Spleen (tissue), 11 donors: ENCODE measurements at regions not wholly inside any gene's neighbourhood (a gene's known extent, or its start where the extent isn't known, plus 50 kb on each side); places are given as distances from the start of the nearest gene placed in this dataset.

ENCODE experiments used
- DNase-seq: peaks from one replicate; pipeline ENCODE4 v3.0.0-alpha.2; 2020
- H3K27ac ChIP-seq, 8 donors: fragments of 200-600 bp; sonication (generic) in 7 of 8; 1 replicate in 4 of 8; 2 replicates in 4 of 8; pipeline versions ENCODE4 v1.5.0 to v1.8.0; 2016 to 2021; ENCODE audit warnings: inconsistent platforms in 4 of 8, mild to moderate bottlenecking in 4 of 8, moderate library complexity in 1 of 8
- H3K27me3 ChIP-seq, 7 donors: fragments of 200-600 bp; sonication (generic) in 6 of 7; replicated peaks in 1 of 7; 1 replicate in 4 of 7; 2 replicates in 3 of 7; pipeline versions ENCODE4 v1.5.0 to v1.8.0; 2016 to 2021; ENCODE audit warnings: inconsistent platforms in 3 of 7, mild to moderate bottlenecking in 1 of 7
- H3K36me3 ChIP-seq, 6 donors: fragments of 200-600 bp; sonication (generic) in 5 of 6; 1 replicate in 4 of 6; 2 replicates in 2 of 6; pipeline versions ENCODE4 v1.5.0 to v1.8.0; 2016 to 2021; ENCODE audit warnings: inconsistent platforms in 2 of 6
- H3K4me1 ChIP-seq, 6 donors: fragments of 200-600 bp; sonication (generic) in 5 of 6; 1 replicate in 3 of 6; 2 replicates in 3 of 6; pipeline versions ENCODE4 v1.5.0 to v1.8.0; 2016 to 2021; ENCODE audit warnings: inconsistent platforms in 3 of 6
- H3K4me3 ChIP-seq, 8 donors: fragments of 200-600 bp; sonication (generic) in 7 of 8; 1 replicate in 4 of 8; 2 replicates in 4 of 8; pipeline versions ENCODE4 v1.5.0 to v1.8.0; 2016 to 2021; ENCODE audit warnings: inconsistent platforms in 4 of 8, mild to moderate bottlenecking in 4 of 8, moderate library complexity in 2 of 8
- H3K9me3 ChIP-seq, 8 donors: fragments of 200-600 bp; sonication (generic) in 7 of 8; 1 replicate in 4 of 8; 2 replicates in 4 of 8; pipeline versions ENCODE4 v1.5.0 to v1.8.0; 2016 to 2021; ENCODE audit warnings: inconsistent platforms in 4 of 8
- CTCF ChIP-seq, 11 experiments: fragments of 200-600 bp in 7 of 11; fragments of 450-650 bp in 4 of 11; sonication (generic) in 4 of 11; IDR thresholded peaks in 8 of 11; conservative IDR thresholded peaks in 3 of 11; 1 replicate in 7 of 11; 2 replicates in 4 of 11; pipeline versions ENCODE4 v1.4.0 to v1.8.0; 2016 to 2021; ENCODE audit warnings: antibody characterized with exemption in 11 of 11, inconsistent platforms in 4 of 11, mild to moderate bottlenecking in 1 of 11
- POLR2A ChIP-seq, 3 donors: fragments of 450-650 bp; IDR thresholded peaks; one replicate each; pipeline ENCODE4 v1.5.1; 2017; ENCODE audit warnings: antibody characterized with exemption in 3 of 3, mild to moderate bottlenecking in 1 of 3
- POLR2AphosphoS5 ChIP-seq, 3 donors: sonication (generic); formaldehyde crosslinking; IDR thresholded peaks; one replicate each; pipeline ENCODE4 v1.5.1; 2017; ENCODE audit warnings: antibody characterized with exemption in 3 of 3
- WGBS, 5 donors: extraction: QIAGEN DNeasy Blood & Tissue Kit in 3 of 5; methylation state at CpG; one replicate each; pipeline versions ENCODE4 v1.1.5 to v1.1.7; 2013 to 2018; 5-methylcytosine and 5-hydroxymethylcytosine counted together
- intact Hi-C: fragments of 100-400 bp; cut with DNase I; formaldehyde crosslinking; loops from one replicate; pipeline ENCODE4 v1.15.0; 2023; ENCODE audit warnings: low total_unique reads
- donor health status: healthy with polysubstance abuse.
- donor health status: DM: no; HTN: no; CAD: no; lungs with moderate emphysema.
- donor health status: DM: no; HTN: no; CAD: no.
- donor health status: Bipolar disorder and iron deficiency.
- donor health status: healthy.
- donor health status: DM: no; HTN: no; CAD: no.
- donor health status: DM: yes; HTN: yes; CAD: no.

- no peaks in the 10 kb centered on the region for H3K27me3 ChIP-seq
- no peak for DNase-seq
- H3K4me1 ChIP-seq = no peaks in the 10 kb centered on the region
- intact Hi-C loops = no loop called here
- no peak overlapping the region for H3K27ac ChIP-seq
- H3K9me3 ChIP-seq = peaks cover 0 to 8% (median 0%) of the 10 kb centered on the region in 8 donors
- no peaks in the 10 kb centered on the region for H3K36me3 ChIP-seq
- H3K4me3 ChIP-seq = no peak overlapping the region
- WGBS, 5 donors = 55 to 91% (median 66%) methylated on average over 1 of the region's 1 CpG
- TF ChIP-seq CTCF (IDR thresholded peaks at IDR 0.05 in 8 of 11, conservative IDR thresholded peaks at IDR 0.05 in 3 of 11) (no peak), POLR2AphosphoS5 (IDR thresholded peaks at IDR 0.05) (no peak), POLR2A (IDR thresholded peaks at IDR 0.05) (no peak)
Measured at GRCh38 chr6:68307301-68307700, 327.8 kb upstream of the ADGRB3 start.

GRCh38 chr6:68296126-68296525 is 339.0 kb upstream of the ADGRB3 start:
- no peaks in the 10 kb centered on the region for H3K4me1 ChIP-seq
- no peaks in the 10 kb centered on the region for H3K36me3 ChIP-seq
- intact Hi-C loops = no loop called here
- TF ChIP-seq POLR2A (IDR thresholded peaks at IDR 0.05) (no peak), CTCF (IDR thresholded peaks at IDR 0.05 in 8 of 11, conservative IDR thresholded peaks at IDR 0.05 in 3 of 11) (no peak), POLR2AphosphoS5 (IDR thresholded peaks at IDR 0.05) (no peak)
- H3K27me3 ChIP-seq = no peaks in the 10 kb centered on the region
- no peak for DNase-seq
- peaks cover 0 to 58% (median 26%) of the 10 kb centered on the region in 8 donors for H3K9me3 ChIP-seq
- no peak overlapping the region for H3K4me3 ChIP-seq
- no peak overlapping the region for H3K27ac ChIP-seq

GRCh38 chr6:68282646-68283045 is 352.4 kb upstream of the ADGRB3 start:
- intact Hi-C loops = no loop called here
- H3K4me1 ChIP-seq = no peaks in the 10 kb centered on the region
- no peaks in the 10 kb centered on the region for H3K36me3 ChIP-seq
- no peaks in the 10 kb centered on the region for H3K27me3 ChIP-seq
- no peak overlapping the region for H3K4me3 ChIP-seq
- H3K27ac ChIP-seq = no peak overlapping the region
- TF ChIP-seq POLR2A (IDR thresholded peaks at IDR 0.05) = no peak
- TF ChIP-seq CTCF (IDR thresholded peaks at IDR 0.05 in 8 of 11, conservative IDR thresholded peaks at IDR 0.05 in 3 of 11) = no peak
- no peak for TF ChIP-seq POLR2AphosphoS5 (IDR thresholded peaks at IDR 0.05)
- DNase-seq = no peak
- 0 to 100% (median 43%) methylated on average over 1 of the region's 1 CpG for WGBS, 5 donors
- H3K9me3 ChIP-seq = peaks cover 0 to 20% (median 2%) of the 10 kb centered on the region in 8 donors

- TF ChIP-seq POLR2A (IDR thresholded peaks at IDR 0.05) = no peak
- no peak for TF ChIP-seq POLR2AphosphoS5 (IDR thresholded peaks at IDR 0.05)
- no peak for TF ChIP-seq CTCF (IDR thresholded peaks at IDR 0.05 in 8 of 11, conservative IDR thresholded peaks at IDR 0.05 in 3 of 11)
- no peaks in the 10 kb centered on the region for H3K36me3 ChIP-seq
- intact Hi-C loops = no loop called here
- no peak for DNase-seq
- no peaks in the 10 kb centered on the region for H3K27me3 ChIP-seq
- no peak overlapping the region for H3K27ac ChIP-seq
- H3K4me1 ChIP-seq = no peaks in the 10 kb centered on the region
- H3K9me3 ChIP-seq = peaks cover 0 to 25% (median 4%) of the 10 kb centered on the region in 8 donors
- WGBS, 5 donors = 82 to 88% (median 86%) methylated on average over 3 of the region's 3 CpGs
- H3K4me3 ChIP-seq = no peak overlapping the region
Measured at GRCh38 chr6:68279793-68280557, 355.1 kb upstream of the ADGRB3 start.
